LHCN-M2 (cell line): ENCODE measurements at regions not wholly inside any gene's neighbourhood (a gene's known extent, or its start where the extent isn't known, plus 50 kb on each side); places are given as distances from the start of the nearest gene placed in this dataset.
A peak's percentile ranks its signal among the peaks of the same experiment; 100 is the strongest.

Experiments
- DNase-seq: peaks from one replicate; pipeline ENCODE4 v3.0.0-alpha.2; 2012; ENCODE audit warnings: low read depth

DNA sequence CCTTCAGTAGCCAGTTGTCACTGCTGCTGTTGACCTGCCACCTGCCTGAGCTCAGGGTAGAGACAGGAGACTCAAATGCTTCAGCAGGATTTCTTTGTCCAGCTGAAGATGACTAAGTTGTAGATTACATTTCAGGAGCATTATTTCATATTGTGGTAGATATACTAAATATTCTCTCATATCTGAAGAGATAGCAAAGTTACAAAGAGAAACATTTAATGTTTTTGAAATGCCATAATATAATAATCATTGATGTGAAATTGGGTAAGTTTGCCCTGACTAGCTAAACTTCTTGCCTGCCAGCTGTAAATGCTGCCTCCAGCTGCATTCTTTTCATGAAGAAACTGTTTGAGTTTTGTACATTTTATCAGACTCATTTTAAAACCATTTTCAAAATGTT is 247.6 kb upstream of the CNKSR2 start:
- DNase-seq = no peak

GRCh38 chrX:21131346-21131745 is 242.9 kb upstream of the CNKSR2 start:
- no peak for DNase-seq

DNA sequence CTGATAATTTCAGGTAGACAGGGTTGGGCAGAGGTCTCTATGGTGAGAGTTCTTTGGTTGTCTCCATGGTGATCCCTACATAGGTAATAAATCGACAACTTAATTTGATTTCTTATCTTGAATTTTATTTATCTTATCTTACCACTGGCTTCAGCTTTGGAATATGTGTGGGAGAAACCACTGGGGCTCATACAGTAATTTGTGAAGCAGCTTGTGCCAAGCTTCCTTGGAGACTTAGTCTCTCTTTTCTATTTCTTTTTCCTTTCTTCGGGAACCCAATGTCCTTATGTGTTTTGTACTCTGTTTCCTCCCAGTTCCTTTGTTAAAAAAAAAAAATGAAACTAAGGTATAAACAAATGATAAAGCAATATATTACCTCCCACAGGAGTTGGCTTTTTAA is 242.4 kb upstream of the CNKSR2 start:
- no peak for DNase-seq

DNA sequence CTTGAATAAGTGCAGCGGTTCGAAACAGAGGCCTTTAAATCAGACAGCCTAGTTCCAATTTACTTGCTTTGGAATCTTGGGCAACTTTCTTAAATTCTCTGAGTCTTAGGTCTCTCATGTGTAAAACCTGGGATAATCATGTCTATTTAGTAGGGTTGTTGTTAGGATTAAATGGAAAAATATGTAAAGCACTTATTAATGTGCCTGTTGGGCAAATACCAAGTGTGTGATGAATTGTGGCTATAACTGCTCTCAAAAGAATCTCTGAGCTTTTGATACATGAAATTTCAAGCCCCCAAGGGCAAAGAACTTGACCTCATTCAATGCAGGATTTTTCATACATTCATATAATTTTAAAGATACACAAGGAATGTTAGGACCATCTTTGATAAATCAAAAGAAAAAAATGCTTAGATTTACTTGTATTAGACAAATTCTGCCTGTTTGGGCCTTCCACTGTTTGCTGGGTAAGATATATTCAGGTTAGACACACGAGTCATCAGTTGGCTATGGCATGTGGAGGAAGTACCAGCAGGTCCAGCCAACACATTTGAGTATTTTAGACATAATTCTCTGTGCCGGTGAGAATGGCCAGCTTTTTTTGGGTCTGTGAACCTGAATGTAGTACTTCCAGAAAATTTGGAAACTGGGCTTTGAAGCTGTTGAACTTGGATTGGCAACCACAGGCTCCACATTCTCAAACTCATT is 241.4 kb upstream of the CNKSR2 start:
- DNase-seq = no peak

GRCh38 chrX:21150208-21150607 is 224.0 kb upstream of the CNKSR2 start:
- DNase-seq = no peak

GRCh38 chrX:21151051-21151450 is 223.2 kb upstream of the CNKSR2 start:
- no peak for DNase-seq

- no peak for DNase-seq
Measured at GRCh38 chrX:21153033-21153432, 221.2 kb upstream of the CNKSR2 start.

DNA sequence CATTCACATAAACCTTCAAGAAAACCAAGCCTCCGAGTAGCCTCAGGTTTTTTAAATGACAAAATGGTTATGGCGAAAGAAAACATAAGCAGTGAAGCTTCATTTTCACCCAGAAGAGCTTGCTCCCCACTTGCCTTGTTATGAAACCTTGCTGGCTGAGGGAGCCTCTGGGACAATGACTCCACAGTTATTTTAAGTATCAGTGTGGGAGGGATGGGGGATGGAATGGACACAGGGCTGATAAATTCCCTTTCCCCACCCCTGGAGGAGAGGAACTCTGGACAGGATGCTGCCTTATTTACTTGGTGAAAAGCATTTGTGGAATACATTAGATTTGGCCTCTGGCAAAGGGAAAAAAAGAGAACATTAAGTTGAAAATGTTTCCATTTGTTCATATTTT is 220.7 kb upstream of the CNKSR2 start:
- DNase-seq = peak; percentile 52

- DNase-seq = no peak
Measured at GRCh38 chrX:21155916-21156315, 218.3 kb upstream of the CNKSR2 start.

DNA sequence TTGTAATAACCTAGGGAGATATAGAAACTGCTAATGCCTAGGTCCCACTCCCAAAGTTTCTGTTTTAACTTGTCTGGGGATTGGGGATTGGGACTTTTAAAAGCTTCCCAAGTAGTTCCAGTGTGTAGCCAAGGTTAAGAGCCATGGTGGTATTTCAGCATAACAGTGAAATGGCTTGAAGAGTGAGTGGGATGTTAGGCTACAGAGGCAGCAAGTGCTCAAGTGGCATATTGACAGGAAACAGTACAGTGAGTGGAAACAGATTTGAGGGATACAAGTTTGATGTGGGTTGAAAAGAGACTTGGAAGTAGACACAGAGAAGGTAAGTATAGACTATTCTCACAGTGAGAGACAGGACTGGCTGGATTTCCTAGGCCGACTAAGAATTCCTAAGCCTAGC is 217.6 kb upstream of the CNKSR2 start:
- DNase-seq = no peak

GRCh38 chrX:21158678-21159077 is 215.5 kb upstream of the CNKSR2 start:
- no peak for DNase-seq

- DNase-seq = peak; percentile 49
Measured at GRCh38 chrX:21166272-21166982, 207.8 kb upstream of the CNKSR2 start.

DNA sequence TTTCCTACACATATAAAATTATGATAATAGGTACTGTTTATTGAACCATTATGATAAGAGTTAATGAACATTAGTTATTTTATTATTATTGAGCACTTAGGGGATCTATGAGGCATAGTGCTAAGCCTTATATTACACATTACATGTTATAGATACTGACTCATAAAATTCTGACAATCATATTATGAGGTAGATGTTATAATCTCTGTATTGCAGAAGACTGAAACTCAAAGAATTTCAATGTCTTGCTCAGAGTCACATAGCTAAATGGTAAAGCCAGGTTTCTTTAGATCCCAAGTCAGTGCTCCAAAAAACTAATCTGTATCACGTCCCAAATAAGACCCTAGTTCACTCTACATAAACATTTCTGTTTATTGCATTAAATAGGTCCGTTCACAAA is 207.2 kb upstream of the CNKSR2 start:
- no peak for DNase-seq

DNA sequence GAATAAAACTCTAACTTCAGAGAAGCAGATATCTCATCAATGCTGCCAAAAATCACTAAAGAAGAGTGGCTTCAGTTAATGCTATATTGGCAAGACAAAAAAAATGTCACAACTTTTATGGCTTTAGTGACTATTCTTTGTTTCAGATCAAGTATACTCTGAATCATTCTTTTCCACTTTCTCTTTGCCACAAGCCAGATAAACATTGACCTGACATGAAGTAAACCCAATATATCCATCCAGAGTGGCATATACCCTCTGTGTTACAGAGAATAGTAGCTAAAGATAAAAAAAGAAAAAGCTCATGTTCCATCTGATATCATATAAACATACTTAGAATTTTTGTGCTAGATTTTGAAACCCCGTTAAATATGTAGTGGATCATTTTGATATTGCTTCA is 206.7 kb upstream of the CNKSR2 start:
- DNase-seq = no peak

DNA sequence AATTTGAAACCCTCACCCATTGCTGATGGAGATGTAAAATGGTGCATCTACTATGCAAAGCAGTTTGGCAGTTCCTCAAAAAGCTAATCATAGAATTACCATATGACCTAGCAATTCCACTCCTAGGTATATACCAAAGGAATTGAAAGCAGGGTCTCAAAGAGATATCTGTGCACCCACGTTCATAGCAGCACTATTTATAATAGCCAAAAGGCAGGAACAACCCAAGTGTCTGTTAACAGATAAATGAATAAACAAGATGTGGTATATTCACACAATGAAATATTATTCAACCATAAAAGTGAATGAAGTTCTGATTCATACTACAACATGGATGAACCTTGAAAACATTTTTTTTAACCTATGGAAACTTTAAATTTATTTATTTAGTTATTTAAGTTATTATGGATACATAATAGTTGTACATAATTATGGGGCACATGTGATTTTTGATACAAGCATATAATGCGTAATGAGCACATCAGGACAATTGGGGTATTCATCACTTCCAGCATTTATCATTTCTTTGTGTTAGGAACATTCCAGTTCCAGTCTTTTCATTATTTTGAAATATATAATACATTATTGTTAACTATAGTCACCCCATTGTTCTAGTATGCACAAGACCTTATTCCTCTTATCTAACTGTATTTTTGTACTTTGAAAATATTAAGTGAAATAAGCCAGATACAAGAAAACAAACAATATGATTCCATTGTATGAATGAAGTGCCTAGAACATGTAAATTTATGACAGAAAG is 205.6 kb upstream of the CNKSR2 start:
- no peak for DNase-seq

GRCh38 chrX:21171181-21171580 is 203.0 kb upstream of the CNKSR2 start:
- DNase-seq = no peak

DNA sequence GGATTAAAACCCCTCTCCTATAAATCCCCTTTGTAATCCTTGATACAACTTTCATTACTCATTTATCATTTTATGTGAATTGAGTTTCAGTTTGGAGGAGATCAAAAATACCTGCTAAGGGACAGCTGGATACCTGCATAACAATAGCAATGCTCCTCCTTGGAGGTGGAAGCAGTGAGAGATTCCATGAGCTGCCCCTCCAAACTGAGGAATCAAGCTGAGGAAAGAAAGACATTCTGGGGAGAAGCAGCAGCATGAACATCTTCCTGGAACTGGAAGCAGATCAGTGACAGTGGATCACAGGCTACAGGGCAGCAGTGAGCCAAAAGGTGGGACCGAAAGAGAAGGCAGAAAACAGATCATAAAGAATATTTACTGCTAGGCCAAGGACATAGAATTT is 199.8 kb upstream of the CNKSR2 start:
- DNase-seq = no peak

DNA sequence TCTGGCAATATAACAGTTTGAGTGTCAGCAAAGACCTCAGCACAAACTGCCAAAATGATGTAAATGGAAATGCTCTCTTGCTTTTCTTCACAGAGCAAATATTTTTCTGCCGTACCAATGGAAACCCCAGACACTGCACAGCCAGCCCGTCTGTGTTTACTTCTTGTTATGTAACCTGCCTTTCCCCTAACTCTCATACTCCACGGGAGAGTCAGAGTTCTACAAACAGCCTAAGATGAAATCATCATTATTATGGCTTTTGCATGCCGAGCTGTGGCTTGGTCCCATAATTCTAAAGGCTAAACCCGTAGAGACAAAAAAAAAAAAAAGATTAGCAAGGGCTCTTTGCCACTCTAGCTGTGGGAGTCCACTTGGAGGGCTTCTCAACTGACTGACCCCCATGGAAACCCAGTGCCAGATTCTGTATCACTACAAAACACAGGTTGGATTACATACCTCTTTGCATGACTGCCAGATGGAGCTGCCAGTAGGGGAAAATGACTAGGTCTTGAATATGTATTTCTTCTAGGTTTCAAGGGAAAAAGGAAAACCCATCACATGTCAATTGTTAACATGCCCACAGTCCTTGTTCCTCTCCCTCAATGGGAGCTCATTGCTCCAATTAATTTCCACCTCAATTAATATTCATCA is 197.2 kb upstream of the CNKSR2 start:
- no peak for DNase-seq

DNA sequence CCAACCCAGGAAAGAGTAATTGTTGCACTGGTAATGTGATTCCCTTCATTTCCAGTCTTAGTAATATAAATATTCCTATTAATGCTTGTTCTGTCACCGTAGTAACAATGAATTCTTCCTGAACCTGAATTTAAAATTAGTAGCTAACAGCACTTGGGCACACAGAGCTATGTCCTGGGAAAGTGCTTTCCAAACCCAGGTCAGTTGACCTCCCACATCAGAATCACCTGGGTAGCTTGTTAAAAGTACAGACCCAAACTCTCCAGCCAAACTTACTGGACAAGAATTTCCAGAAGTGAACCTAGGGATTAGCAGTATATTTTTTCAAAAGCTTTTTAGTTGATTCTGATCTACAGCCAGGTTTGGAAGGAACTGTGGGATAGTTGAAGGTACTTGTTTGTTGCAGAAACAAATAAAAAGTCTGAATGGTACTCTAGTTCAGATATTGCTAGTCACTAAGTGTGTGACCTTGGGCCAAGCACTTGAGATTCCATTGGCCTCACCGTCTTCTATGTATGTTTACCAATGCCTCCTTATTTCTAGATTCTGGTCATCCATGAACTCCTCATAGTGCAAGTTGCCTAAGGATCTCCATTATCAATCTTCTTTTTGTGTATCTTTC is 192.9 kb upstream of the CNKSR2 start:
- DNase-seq = no peak

DNA sequence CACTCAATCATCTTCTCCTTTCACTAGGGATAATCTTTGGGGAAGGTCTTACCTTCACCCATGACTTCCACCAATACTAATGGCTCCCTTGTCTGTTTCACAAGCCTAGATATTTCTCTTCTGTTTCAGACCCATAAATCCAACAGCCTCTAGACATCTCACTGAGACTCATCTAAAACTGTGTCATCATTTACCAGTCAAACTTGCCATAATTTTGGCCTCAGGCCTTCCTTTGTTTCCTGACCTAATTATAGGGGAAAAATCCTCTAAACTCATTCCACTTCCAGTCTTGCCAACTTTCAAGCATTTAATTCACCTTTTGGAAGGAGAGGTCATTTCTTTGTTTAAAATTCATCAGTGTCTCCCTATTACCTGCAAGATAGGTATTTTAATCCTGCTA is 181.0 kb upstream of the CNKSR2 start:
- DNase-seq = no peak

DNA sequence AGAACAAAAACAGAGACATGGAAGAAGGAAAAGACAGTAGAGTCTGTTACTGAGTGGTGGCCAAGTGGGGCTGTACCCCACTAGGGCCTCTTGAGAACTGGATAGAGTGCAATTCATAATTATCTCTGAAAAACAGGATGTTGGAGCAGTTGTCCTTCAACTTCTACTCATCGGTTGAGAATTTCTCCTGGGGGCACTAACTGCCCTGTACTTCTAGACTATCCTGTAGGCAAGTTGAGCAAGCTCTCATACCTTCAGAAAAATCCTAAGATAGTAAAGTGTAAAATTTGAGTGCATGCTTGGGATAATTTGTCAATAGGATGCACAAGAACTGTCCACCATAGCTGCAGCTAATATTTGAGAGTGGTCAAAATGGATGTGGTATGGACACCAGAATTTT is 179.7 kb upstream of the CNKSR2 start:
- DNase-seq = no peak

- no peak for DNase-seq
Measured at GRCh38 chrX:21207080-21207479, 167.1 kb upstream of the CNKSR2 start.
